COLO668 (cell line): ENCODE measurements at regions not wholly inside any gene's neighbourhood (a gene's known extent, or its start where the extent isn't known, plus 50 kb on each side); places are given as distances from the start of the nearest gene placed in this dataset.
A peak's percentile ranks its signal among the peaks of the same experiment; 100 is the strongest.

Experiments used
- DNase-seq: peaks from one replicate; lab custom pipeline; 2025; ENCODE audit not compliant: unreplicated experiment; lab: John Stamatoyannopoulos, UW

GRCh38 chr20:11270566-11270965 is 596.8 kb upstream of the JAG1 start:
- DNase-seq, result no peak

GRCh38 chr20:11271319-11271718 is 597.5 kb upstream of the JAG1 start:
- DNase-seq, result peak; percentile 27

- DNase-seq, result no peak
Measured at GRCh38 chr20:11271920-11272594, 598.3 kb upstream of the JAG1 start.

GRCh38 chr20:11274141-11274594 is 600.4 kb upstream of the JAG1 start:
- DNase-seq, result peak; percentile 48

- DNase-seq, result no peak
Measured at GRCh38 chr20:11275740-11276139, 601.9 kb upstream of the JAG1 start.

GRCh38 chr20:11277170-11277569 is 603.4 kb upstream of the JAG1 start:
- DNase-seq, result no peak

- no peak for DNase-seq
Measured at GRCh38 chr20:11277858-11278257, 604.1 kb upstream of the JAG1 start.

- no peak for DNase-seq
Measured at GRCh38 chr20:11278461-11278860, 604.7 kb upstream of the JAG1 start.

- no peak for DNase-seq
Measured at GRCh38 chr20:11281240-11281639, 607.4 kb upstream of the JAG1 start.

- DNase-seq, result no peak
Measured at GRCh38 chr20:11281768-11282167, 608.0 kb upstream of the JAG1 start.

- no peak for DNase-seq
Measured at GRCh38 chr20:11287126-11287525, 613.3 kb upstream of the JAG1 start.

GRCh38 chr20:11296221-11296620 is 621.5 kb upstream of the BTBD3 start:
- no peak for DNase-seq

GRCh38 chr20:11296951-11297350 is 620.7 kb upstream of the BTBD3 start:
- no peak for DNase-seq

- DNase-seq, result no peak
Measured at GRCh38 chr20:11301699-11302098, 616.0 kb upstream of the BTBD3 start.

- DNase-seq, result no peak
Measured at GRCh38 chr20:11302436-11302835, 615.3 kb upstream of the BTBD3 start.

- no peak for DNase-seq
Measured at GRCh38 chr20:11304795-11305194, 612.9 kb upstream of the BTBD3 start.

- peak; percentile 37 for DNase-seq
Measured at GRCh38 chr20:11305406-11305805, 612.3 kb upstream of the BTBD3 start.

GRCh38 chr20:11311659-11312224 is 606.0 kb upstream of the BTBD3 start:
- DNase-seq, result no peak

GRCh38 chr20:11315525-11315924 is 602.2 kb upstream of the BTBD3 start:
- DNase-seq, result no peak

GRCh38 chr20:11316244-11316643 is 601.4 kb upstream of the BTBD3 start:
- no peak for DNase-seq

- DNase-seq, result no peak
Measured at GRCh38 chr20:11320033-11320432, 597.7 kb upstream of the BTBD3 start.

- DNase-seq, result no peak
Measured at GRCh38 chr20:11323816-11324215, 593.9 kb upstream of the BTBD3 start.

GRCh38 chr20:11324990-11325389 is 592.7 kb upstream of the BTBD3 start:
- no peak for DNase-seq
